HEK293 (cell line): ENCODE measurements at regions not wholly inside any gene's neighbourhood (a gene's known extent, or its start where the extent isn't known, plus 50 kb on each side); places are given as distances from the start of the nearest gene placed in this dataset.

Source experiments
- CTCF ChIA-PET: fragments of 350-600 bp; formaldehyde crosslinking; extraction: SDS; loops from one replicate; lab custom pipeline; 2021; ENCODE audit warnings: antibody characterized with exemption; lab: Yijun Ruan, JAX
- POLR2A ChIA-PET: fragments of 300-600 bp; formaldehyde crosslinking; extraction: SDS; loops from one replicate; lab custom pipeline; 2020; ENCODE audit warnings: antibody characterized with exemption, inconsistent platforms; lab: Yijun Ruan, JAX
- H3K27ac ChIP-seq: fragments of 200-500 bp; sonication (Bioruptor generic); 2 replicates; pipeline ENCODE4 v1.5.1; 2014; ENCODE audit warnings: low read depth, low read length, control low read depth, inconsistent platforms; ENCODE audit errors: extremely low read depth
- H3K36me3 ChIP-seq, 2 experiments: fragments of 200-500 bp in 1 of 2; sonication (Bioruptor generic) in 1 of 2; 1 replicate in 1 of 2; 2 replicates in 1 of 2; pipeline ENCODE4 v1.5.1; 2014 to 2017; ENCODE audit warnings: inconsistent platforms in 2 of 2, low read length in 2 of 2; ENCODE audit not compliant: control insufficient read depth in 2 of 2, insufficient read depth in 1 of 2
- H3K4me1 ChIP-seq: fragments of 200-500 bp; sonication (Bioruptor generic); 2 replicates; pipeline ENCODE4 v1.5.1; 2014; ENCODE audit warnings: mild to moderate bottlenecking, low read length, inconsistent platforms; ENCODE audit not compliant: control insufficient read depth, insufficient read depth
- H3K4me3 ChIP-seq: 2 replicates; pipeline ENCODE4 v1.5.1; 2011; ENCODE audit warnings: low read depth, mild to moderate bottlenecking, control low read depth, low read length, moderate library complexity
- H3K9me3 ChIP-seq: fragments of 200-500 bp; sonication (Bioruptor generic); 2 replicates; pipeline ENCODE4 v1.5.1; 2014; ENCODE audit warnings: low read depth, low read length, inconsistent platforms; ENCODE audit not compliant: control insufficient read depth, insufficient read depth
- HOXC10 ChIP-seq: sonication (generic); formaldehyde crosslinking; IDR thresholded peaks from 2 replicates; pipeline ENCODE4 v1.8.1; 2023; ENCODE audit warnings: mild to moderate bottlenecking, missing genetic modification reagents
- KLF8 ChIP-seq: fragments of 450-650 bp; formaldehyde crosslinking; IDR thresholded peaks from 2 replicates; pipeline ENCODE4 v1.5.1; 2016; ENCODE audit warnings: missing biosample characterization, missing genetic modification characterization
- PRDM10 ChIP-seq: fragments of 450-650 bp; formaldehyde crosslinking; IDR thresholded peaks from 2 replicates; pipeline ENCODE4 v1.5.1; 2016; ENCODE audit warnings: missing biosample characterization, missing genetic modification characterization
- SP3 ChIP-seq: fragments of 450-650 bp; formaldehyde crosslinking; IDR thresholded peaks from 2 replicates; pipeline ENCODE4 v1.5.1; 2016; ENCODE audit warnings: missing biosample characterization, missing genetic modification characterization
- SP7 ChIP-seq: fragments of 450-650 bp; formaldehyde crosslinking; IDR thresholded peaks from 2 replicates; pipeline ENCODE4 v1.5.1; 2016; ENCODE audit warnings: missing biosample characterization, missing genetic modification characterization
- TRIM28 ChIP-seq: IDR thresholded peaks from 2 replicates; pipeline ENCODE4 v1.6.1; 2011; ENCODE audit warnings: low read length, control low read depth, borderline replicate concordance
- TSHZ1 ChIP-seq: fragments of 450-650 bp; formaldehyde crosslinking; IDR thresholded peaks from 2 replicates; pipeline ENCODE4 v1.5.1; 2016; ENCODE audit warnings: missing biosample characterization, missing genetic modification characterization, borderline replicate concordance
- ZFHX2 ChIP-seq: fragments of 450-650 bp; formaldehyde crosslinking; conservative IDR thresholded peaks from 2 replicates; pipeline ENCODE4 v1.5.1; 2016; ENCODE audit warnings: missing biosample characterization, missing genetic modification characterization
- ZNF175 ChIP-seq: fragments of 450-650 bp; formaldehyde crosslinking; IDR thresholded peaks from 2 replicates; pipeline ENCODE4 v1.5.1; 2016; ENCODE audit warnings: missing biosample characterization, missing genetic modification characterization
- ZNF324 ChIP-seq: fragments of 450-650 bp; formaldehyde crosslinking; IDR thresholded peaks from 2 replicates; pipeline ENCODE4 v1.5.1; 2016; ENCODE audit warnings: missing biosample characterization, missing genetic modification characterization
- ZNF391 ChIP-seq: fragments of 450-650 bp; formaldehyde crosslinking; IDR thresholded peaks from 2 replicates; pipeline ENCODE4 v1.5.1; 2016; ENCODE audit warnings: low read depth, missing biosample characterization, missing genetic modification characterization, borderline replicate concordance
- ZNF433 ChIP-seq: fragments of 450-650 bp; formaldehyde crosslinking; IDR thresholded peaks from 2 replicates; pipeline ENCODE4 v1.5.1; 2016; ENCODE audit warnings: missing biosample characterization, missing genetic modification characterization, low read depth
- ZNF558 ChIP-seq: fragments of 450-650 bp; formaldehyde crosslinking; IDR thresholded peaks from 2 replicates; pipeline ENCODE4 v1.5.1; 2016; ENCODE audit warnings: missing biosample characterization, missing genetic modification characterization
- ZNF580 ChIP-seq: fragments of 450-650 bp; formaldehyde crosslinking; IDR thresholded peaks from 2 replicates; pipeline ENCODE4 v1.5.1; 2016; ENCODE audit warnings: missing biosample characterization, missing genetic modification characterization
- ZSCAN4 ChIP-seq: fragments of 450-650 bp; formaldehyde crosslinking; IDR thresholded peaks from 2 replicates; pipeline ENCODE4 v1.5.1; 2017; ENCODE audit warnings: missing biosample characterization, missing genetic modification characterization

- TF ChIP-seq TSHZ1 (tag by site-specific recombination) (peak; percentile 66; the same call in 1 of the 2 replicates), SP3 (tag by site-specific recombination) (0 out of 2 replicates have a peak, but pooled peaks have one; percentile 13), ZFHX2 (tag by site-specific recombination) (peak; percentile 53; the same call in 1 of the 2 replicates), ZNF558 (tag by site-specific recombination) (peak; percentile 81), TRIM28 (peak; percentile 59; the same call in 1 of the 2 replicates), ZNF433 (no peak), ZNF175 (tag by site-specific recombination) (no peak), ZNF391 (tag by site-specific recombination) (no peak), PRDM10 (tag by site-specific recombination) (peak; percentile 92), ZNF324 (peak; percentile 59; the same call in 1 of the 2 replicates), ZNF580 (tag by site-specific recombination) (no peak), KLF8 (tag by site-specific recombination) (peak; percentile 56), SP7 (tag by site-specific recombination) (peak; percentile 89)
Observed at GRCh38 chr11:19441752-19442553, 201.2 kb upstream of the E2F8 start (continued).

GRCh38 chr11:19441288-19441687 lies 200.5 kb upstream of the E2F8 start:
- Histone ChIP-seq H3K4me1 (no peaks in the 10 kb centered on the region; the same call in 1 of the 2 replicates), H3K4me3 (no peak overlapping the region), H3K27ac (no peak overlapping the region), H3K9me3 (no peaks in the 10 kb centered on the region), H3K36me3 (no peaks in the 10 kb centered on the region)
- CTCF ChIA-PET, result no interaction called here
- POLR2A ChIA-PET, result no interaction called here
- TF ChIP-seq HOXC10 (CRISPR knock-in tag), result no peak
- TF ChIP-seq ZSCAN4 (tag by site-specific recombination), result 0 out of 2 replicates have a peak, but pooled peaks have one; percentile 29
